Mucosa of rectum (tissue), 2 donors: ENCODE measurements at regions not wholly inside any gene's neighbourhood (a gene's known extent, or its start where the extent isn't known, plus 50 kb on each side); places are given as distances from the start of the nearest gene placed in this dataset.
"Not testable (repeated sequence)": the region's sequence is repeated elsewhere in the genome, so short reads cannot be mapped to it uniquely, and the experiment has no call there.

Experiments used
- H3K27ac ChIP-seq, 2 donors: one replicate each; pipeline ENCODE4 v1.7.0; 2013; ENCODE audit warnings: inconsistent platforms in 2 of 2, low read depth in 2 of 2, low read length in 2 of 2
- H3K27me3 ChIP-seq, 2 donors: one replicate each; pipeline ENCODE4 v1.7.0; 2013; ENCODE audit warnings: low read length in 2 of 2; ENCODE audit not compliant: control insufficient read depth in 2 of 2, insufficient read depth in 2 of 2
- H3K36me3 ChIP-seq, 2 donors: one replicate each; pipeline ENCODE4 v1.7.0; 2013; ENCODE audit warnings: low read length in 2 of 2; ENCODE audit not compliant: control insufficient read depth in 2 of 2, insufficient read depth in 2 of 2
- H3K4me1 ChIP-seq, 2 donors: one replicate each; pipeline ENCODE4 v1.7.0; 2013; ENCODE audit warnings: low read length in 2 of 2, mild to moderate bottlenecking in 1 of 2; ENCODE audit not compliant: control insufficient read depth in 2 of 2, insufficient read depth in 2 of 2
- H3K4me3 ChIP-seq, 2 donors: one replicate each; pipeline ENCODE4 v1.7.0; 2013; ENCODE audit warnings: low read length in 2 of 2
- H3K9ac ChIP-seq, 2 donors: one replicate each; pipeline ENCODE4 v1.7.0; 2013; ENCODE audit warnings: low read length in 2 of 2, low read depth in 1 of 2, mild to moderate bottlenecking in 1 of 2
- H3K9me3 ChIP-seq, 2 donors: one replicate each; pipeline ENCODE4 v1.7.0; 2013; ENCODE audit warnings: low read length in 2 of 2; ENCODE audit not compliant: control insufficient read depth in 2 of 2
- donor health status: healthy.
- donor health status: Normal muscosa, but diverticular disease.

GRCh38 chr16:51254390-51254789, 103.3 kb upstream of the SALL1 start:
- not testable (repeated sequence) for H3K9ac ChIP-seq, H3K4me3 ChIP-seq, H3K36me3 ChIP-seq

DNA sequence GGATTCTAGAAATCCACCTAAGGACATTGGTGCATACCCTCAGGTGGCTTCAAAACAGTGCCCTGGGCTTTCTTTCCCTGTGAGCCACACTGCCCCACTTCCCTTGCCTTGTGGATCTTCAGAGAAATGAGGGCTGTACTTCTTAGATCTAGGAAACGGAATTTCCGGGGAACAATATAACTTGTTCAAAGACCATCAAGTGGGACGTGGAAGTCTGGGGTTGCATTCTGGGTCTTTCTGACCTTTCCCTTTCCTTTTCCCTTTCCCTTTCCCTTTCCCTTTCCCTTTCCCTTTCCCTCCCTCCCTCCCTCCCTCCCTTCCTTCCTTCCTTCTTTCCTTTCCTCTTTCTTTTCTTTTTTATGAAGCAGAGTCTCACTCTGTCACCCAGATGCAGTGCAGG, 97.1 kb upstream of the SALL1 start:
- Histone ChIP-seq H3K36me3 (no peaks in the 10 kb centered on the region), H3K4me3 (no peak overlapping the region), H3K4me1 (no peaks in the 10 kb centered on the region), H3K9ac (no peak overlapping the region), H3K27ac (no peak overlapping the region), H3K9me3 (peaks cover 0 to 3% of the 10 kb centered on the region in 2 donors), H3K27me3 (peaks cover 0 to under 1% of the 10 kb centered on the region in 2 donors)

More at GRCh38 chr16:51254390-51254789, 103.3 kb upstream of the SALL1 start:
- not testable (repeated sequence) for H3K27me3 ChIP-seq, H3K27ac ChIP-seq, H3K4me1 ChIP-seq, H3K9me3 ChIP-seq

GRCh38 chr16:51245658-51245995, 94.6 kb upstream of the SALL1 start:
- Histone ChIP-seq H3K9ac (no peak overlapping the region), H3K36me3 (no peaks in the 10 kb centered on the region), H3K4me3 (no peak overlapping the region), H3K4me1 (no peaks in the 10 kb centered on the region), H3K27me3 (peaks cover 3 to 17% of the 10 kb centered on the region in 2 donors), H3K9me3 (peaks cover 0 to 3% of the 10 kb centered on the region in 2 donors), H3K27ac (no peak overlapping the region)

GRCh38 chr16:51244887-51245657, 94.0 kb upstream of the SALL1 start:
- Histone ChIP-seq H3K27ac (no peak overlapping the region), H3K4me1 (no peaks in the 10 kb centered on the region), H3K36me3 (no peaks in the 10 kb centered on the region), H3K27me3 (peaks cover 3 to 17% of the 10 kb centered on the region in 2 donors), H3K4me3 (no peak overlapping the region), H3K9me3 (peaks cover 0 to 3% of the 10 kb centered on the region in 2 donors), H3K9ac (no peak overlapping the region)

DNA sequence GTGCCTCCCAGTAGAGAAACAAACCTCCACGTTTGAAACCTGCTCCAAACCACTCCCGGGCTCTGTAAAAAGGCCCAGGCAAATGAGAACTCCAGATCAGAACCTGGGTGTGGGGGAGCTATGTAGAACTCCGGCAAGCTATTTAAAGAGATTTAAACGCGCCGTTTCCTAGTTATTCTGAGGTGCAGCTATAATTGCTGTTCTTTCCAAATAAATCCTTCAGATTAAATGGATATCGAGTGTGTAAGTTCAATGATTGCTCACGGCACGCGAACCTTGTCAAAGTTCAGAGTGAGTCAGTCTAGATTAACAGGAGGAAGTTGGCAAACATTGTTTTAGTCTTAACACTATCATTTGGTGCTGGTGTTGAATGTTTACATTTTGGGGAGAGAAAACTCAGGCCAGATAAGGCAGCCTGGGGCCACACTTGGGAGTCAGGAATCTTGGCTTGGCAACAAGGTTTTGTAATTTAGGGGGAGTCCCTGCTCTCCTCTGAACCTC, 92.9 kb upstream of the SALL1 start:
- no peak overlapping the region for H3K4me3 ChIP-seq

DNA sequence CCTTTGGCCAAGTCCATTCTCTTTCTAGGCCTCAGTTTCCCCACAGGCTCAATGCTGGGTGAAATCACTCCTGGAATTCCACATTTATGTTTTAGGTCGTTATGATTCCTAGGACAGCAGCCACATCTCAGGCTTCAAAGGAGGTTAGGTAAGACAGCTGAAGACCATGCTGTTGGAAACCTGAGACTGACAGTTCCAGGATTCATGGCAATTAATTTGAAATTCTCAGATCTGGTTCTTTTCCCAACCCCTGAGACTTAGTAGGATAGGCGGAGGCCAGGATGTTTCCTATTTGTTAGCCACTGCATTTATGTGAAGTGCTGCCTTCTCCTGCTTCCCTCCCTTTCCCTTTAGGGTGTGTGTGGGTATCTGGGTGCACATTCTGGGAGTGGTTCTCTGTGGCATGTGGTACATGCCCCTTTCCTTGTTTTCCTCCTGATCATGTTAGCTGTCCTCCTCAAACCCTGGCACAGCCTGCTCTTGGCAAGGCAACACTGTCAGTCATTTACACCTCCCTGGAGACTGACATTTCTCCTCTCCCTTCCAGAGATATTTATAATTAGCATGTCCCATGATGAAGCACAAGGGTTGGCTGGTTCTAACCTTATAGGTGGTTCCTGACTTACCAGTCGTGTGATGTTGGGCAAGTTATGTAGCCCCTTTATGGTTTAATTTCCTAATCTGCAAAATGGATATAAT, 91.4 kb upstream of the SALL1 start:
- Histone ChIP-seq H3K9ac (no peak overlapping the region), H3K36me3 (no peaks in the 10 kb centered on the region), H3K4me3 (no peak overlapping the region), H3K27ac (no peak overlapping the region), H3K4me1 (no peaks in the 10 kb centered on the region), H3K27me3 (peaks cover 3 to 22% of the 10 kb centered on the region in 2 donors), H3K9me3 (peaks cover 0 to 3% of the 10 kb centered on the region in 2 donors)

More for the DNA sequence above, 92.9 kb upstream of the SALL1 start:
- peaks cover 0 to 3% of the 10 kb centered on the region in 2 donors for H3K9me3 ChIP-seq
- H3K27ac ChIP-seq: no peak overlapping the region
- no peak overlapping the region for H3K9ac ChIP-seq
- H3K27me3 ChIP-seq: peaks cover 3 to 20% of the 10 kb centered on the region in 2 donors
- no peaks in the 10 kb centered on the region for H3K36me3 ChIP-seq
- no peaks in the 10 kb centered on the region for H3K4me1 ChIP-seq

- H3K9ac ChIP-seq: no peak overlapping the region
- H3K27me3 ChIP-seq: peaks cover 4 to 29% of the 10 kb centered on the region in 2 donors
- no peaks in the 10 kb centered on the region for H3K36me3 ChIP-seq
- H3K9me3 ChIP-seq: no peaks in the 10 kb centered on the region
- H3K4me3 ChIP-seq: no peak overlapping the region
- H3K4me1 ChIP-seq: no peaks in the 10 kb centered on the region
- H3K27ac ChIP-seq: no peak overlapping the region
Measured at GRCh38 chr16:51239196-51239595, 88.1 kb upstream of the SALL1 start.

- Histone ChIP-seq H3K27me3 (peaks cover 4 to 26% of the 10 kb centered on the region in 2 donors), H3K27ac (no peak overlapping the region), H3K4me1 (no peaks in the 10 kb centered on the region), H3K9ac (no peak overlapping the region), H3K36me3 (no peaks in the 10 kb centered on the region), H3K9me3 (no peaks in the 10 kb centered on the region), H3K4me3 (no peak overlapping the region)
Measured at GRCh38 chr16:51237861-51238378, 86.8 kb upstream of the SALL1 start.

DNA sequence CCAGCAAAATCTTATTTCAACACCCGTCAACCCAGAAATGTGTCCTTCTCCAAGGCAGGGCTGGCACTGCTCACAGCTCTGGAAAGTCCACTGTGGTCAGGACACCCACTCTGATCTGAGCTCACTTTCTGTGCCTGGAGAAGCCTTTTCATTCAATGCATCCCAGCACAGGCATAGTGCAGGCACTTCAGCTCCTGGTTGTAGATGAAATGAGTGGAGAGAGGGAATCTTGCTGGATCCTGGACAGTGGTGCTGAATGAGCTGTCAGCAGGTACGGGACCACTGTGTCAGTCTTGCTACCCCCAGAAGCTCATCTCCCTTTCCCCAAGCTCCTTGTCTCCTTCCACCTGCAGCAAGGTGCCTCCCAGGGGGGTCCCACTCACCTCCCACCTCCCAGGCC, 86.1 kb upstream of the SALL1 start:
- Histone ChIP-seq H3K9ac (no peak overlapping the region), H3K27ac (no peak overlapping the region), H3K9me3 (no peaks in the 10 kb centered on the region), H3K27me3 (peaks cover 4 to 19% of the 10 kb centered on the region in 2 donors), H3K4me1 (no peaks in the 10 kb centered on the region), H3K4me3 (no peak overlapping the region), H3K36me3 (no peaks in the 10 kb centered on the region)

DNA sequence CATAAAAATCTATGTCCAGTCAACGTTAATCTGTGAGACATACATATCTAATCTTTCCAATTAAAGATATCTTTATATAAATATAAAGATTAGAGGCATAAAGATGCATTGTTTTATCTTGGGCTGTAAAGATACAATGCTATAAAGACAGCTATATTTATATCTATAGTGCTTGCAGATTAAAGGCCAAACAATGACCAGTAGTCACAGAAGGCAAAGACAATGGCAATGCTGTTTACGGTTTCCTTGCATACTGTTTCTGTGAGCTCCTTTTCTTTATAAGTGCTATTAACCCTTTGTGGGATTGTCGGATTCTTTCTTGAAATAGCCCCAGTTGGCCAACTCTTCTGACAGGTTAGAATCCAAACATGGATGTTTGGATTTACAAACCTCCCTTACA, 85.5 kb upstream of the SALL1 start:
- Histone ChIP-seq H3K4me3 (no peak overlapping the region), H3K36me3 (no peaks in the 10 kb centered on the region), H3K9me3 (no peaks in the 10 kb centered on the region), H3K9ac (no peak overlapping the region), H3K27me3 (peaks cover 4 to 16% of the 10 kb centered on the region in 2 donors), H3K27ac (no peak overlapping the region), H3K4me1 (no peaks in the 10 kb centered on the region)
